GM12875 (cell line): ENCODE measurements at regions not wholly inside any gene's neighbourhood (a gene's known extent, or its start where the extent isn't known, plus 50 kb on each side); places are given as distances from the start of the nearest gene placed in this dataset.

Experiments used
- H3K4me3 ChIP-seq: one replicate; pipeline ENCODE4 v1.5.1; 2011; ENCODE audit warnings: low read depth, low read length, control low read depth
- TF ChIP-seq, protein P1 (sequence below): IDR thresholded peaks from 2 replicates; pipeline ENCODE4 v1.5.1; 2011; ENCODE audit warnings: low read depth, mild to moderate bottlenecking, control low read depth, inconsistent platforms, low read length, moderate library complexity, borderline replicate concordance; ENCODE audit not compliant: insufficient read depth

- TF ChIP-seq, protein P1, sequence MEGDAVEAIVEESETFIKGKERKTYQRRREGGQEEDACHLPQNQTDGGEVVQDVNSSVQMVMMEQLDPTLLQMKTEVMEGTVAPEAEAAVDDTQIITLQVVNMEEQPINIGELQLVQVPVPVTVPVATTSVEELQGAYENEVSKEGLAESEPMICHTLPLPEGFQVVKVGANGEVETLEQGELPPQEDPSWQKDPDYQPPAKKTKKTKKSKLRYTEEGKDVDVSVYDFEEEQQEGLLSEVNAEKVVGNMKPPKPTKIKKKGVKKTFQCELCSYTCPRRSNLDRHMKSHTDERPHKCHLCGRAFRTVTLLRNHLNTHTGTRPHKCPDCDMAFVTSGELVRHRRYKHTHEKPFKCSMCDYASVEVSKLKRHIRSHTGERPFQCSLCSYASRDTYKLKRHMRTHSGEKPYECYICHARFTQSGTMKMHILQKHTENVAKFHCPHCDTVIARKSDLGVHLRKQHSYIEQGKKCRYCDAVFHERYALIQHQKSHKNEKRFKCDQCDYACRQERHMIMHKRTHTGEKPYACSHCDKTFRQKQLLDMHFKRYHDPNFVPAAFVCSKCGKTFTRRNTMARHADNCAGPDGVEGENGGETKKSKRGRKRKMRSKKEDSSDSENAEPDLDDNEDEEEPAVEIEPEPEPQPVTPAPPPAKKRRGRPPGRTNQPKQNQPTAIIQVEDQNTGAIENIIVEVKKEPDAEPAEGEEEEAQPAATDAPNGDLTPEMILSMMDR: no peak
- H3K4me3 ChIP-seq: no peak overlapping the region
These were observed 96.3 kb upstream of the MAFB start for GRCh38 chr20:40785346-40785745.

DNA sequence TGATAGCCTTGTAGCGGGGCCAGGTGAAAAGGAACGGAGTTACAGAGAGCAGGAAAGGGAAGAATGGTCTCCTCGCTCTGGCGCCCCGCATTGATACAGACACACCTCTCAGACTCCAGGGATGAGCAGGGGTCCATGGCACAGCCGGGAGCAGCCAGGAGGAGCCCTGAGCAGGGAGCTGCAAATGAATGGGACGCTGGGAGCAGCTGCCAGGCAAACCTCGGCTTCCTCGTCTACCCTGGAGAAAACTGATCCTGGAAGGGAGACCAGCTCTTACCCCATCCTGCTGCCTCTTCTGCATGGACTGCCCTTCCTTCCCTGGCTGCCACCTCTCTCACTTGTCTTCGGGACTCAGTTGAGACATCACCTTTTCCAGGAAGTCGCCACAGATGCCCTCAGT lies 97.3 kb upstream of the MAFB start:
- H3K4me3 ChIP-seq: no peak overlapping the region
- TF ChIP-seq, protein P1: no peak

- TF ChIP-seq, protein P1: no peak
- no peak overlapping the region for H3K4me3 ChIP-seq
These were observed 98.9 kb upstream of the MAFB start for GRCh38 chr20:40787941-40788340.

DNA sequence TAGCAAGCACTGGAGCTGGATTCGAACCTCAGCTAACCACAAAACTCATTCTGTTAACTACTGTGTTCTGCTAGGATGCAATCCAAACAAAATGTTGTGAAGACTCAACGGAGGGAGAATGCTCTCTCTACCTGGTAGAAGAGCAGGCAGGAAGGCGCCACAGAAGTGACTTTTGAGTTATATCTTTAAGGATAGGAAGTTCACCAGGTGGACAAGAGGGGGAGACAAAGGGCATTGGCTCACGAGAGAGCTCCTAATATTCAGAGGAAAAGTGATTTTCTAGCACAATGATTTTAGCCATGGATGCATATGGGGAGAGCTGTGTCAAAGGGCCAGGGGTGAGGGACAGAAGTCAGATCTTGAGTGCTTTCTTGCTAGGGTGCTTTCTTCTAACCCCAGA lies 108.4 kb upstream of the MAFB start:
- no peak overlapping the region for H3K4me3 ChIP-seq
- TF ChIP-seq, protein P1: peak; percentile 59; the same call in 1 of the 2 replicates

DNA sequence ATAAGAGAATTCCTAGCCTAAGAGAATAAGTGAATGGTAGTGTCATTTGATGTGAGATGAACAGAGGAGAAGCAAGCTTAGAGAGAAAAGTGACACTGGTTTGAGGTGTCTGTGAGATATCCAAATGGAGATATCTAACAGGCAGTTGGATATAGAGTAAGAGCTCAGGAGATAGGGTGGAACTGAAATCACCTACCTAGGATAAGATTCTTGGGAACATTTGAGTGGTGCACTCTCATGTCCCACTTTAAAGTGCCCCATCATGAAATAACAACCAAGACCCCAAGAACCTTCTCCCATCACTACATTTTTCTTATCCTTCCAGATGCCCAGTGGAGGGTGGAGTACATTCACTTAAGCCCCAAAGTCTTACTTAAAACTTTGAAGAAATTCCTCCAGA lies 109.0 kb upstream of the MAFB start:
- no peak overlapping the region for H3K4me3 ChIP-seq
- TF ChIP-seq, protein P1: no peak

GRCh38 chr20:40802886-40803285 lies 113.8 kb upstream of the MAFB start:
- TF ChIP-seq, protein P1: no peak
- no peak overlapping the region for H3K4me3 ChIP-seq

- H3K4me3 ChIP-seq: no peak overlapping the region
- TF ChIP-seq, protein P1: no peak
These were observed 114.3 kb upstream of the MAFB start for GRCh38 chr20:40803381-40803780.
